ENCODE measurements at regions not wholly inside any gene's neighbourhood (a gene's known extent, or its start where the extent isn't known, plus 50 kb on each side); places are given as distances from the start of the nearest gene placed in this dataset.

- Mint-ChIP-seq H3K4me1 (no peaks in the 10 kb centered on the region), H3K27ac (no peak overlapping the region), H3K27me3 (ENCODE audit: low read depth) (peaks cover 4% of the 10 kb centered on the region), H3K36me3 (peaks cover 69% of the 10 kb centered on the region), H3K4me3 (no peak overlapping the region), H3K9me3 (peaks cover 83% of the 10 kb centered on the region)
- DNase-seq (ENCODE audit: low spot score) (no peak), ATAC-seq (no peak)
- CTCF ChIA-PET: no interaction called here
- POLR2A ChIA-PET: no interaction called here
- no peak for TF ChIP-seq ELF4 (CRISPR knock-in tag; IDR thresholded peaks at IDR 0.05; ENCODE audit: low read depth)
- TF ChIP-seq ZNF317 (CRISPR knock-in tag; IDR thresholded peaks at IDR 0.05; ENCODE audit: borderline replicate concordance, low read depth): no peak
- TF ChIP-seq ZNF423 (CRISPR knock-in tag; IDR thresholded peaks at IDR 0.05): no peak
- no peak for TF ChIP-seq TP53 (CRISPR knock-in tag; IDR thresholded peaks at IDR 0.05)
- TF ChIP-seq GRHL2 (CRISPR knock-in tag; IDR thresholded peaks at IDR 0.05; ENCODE audit: insufficient replicate concordance, severe bottlenecking): no peak
- TF ChIP-seq, protein P1, sequence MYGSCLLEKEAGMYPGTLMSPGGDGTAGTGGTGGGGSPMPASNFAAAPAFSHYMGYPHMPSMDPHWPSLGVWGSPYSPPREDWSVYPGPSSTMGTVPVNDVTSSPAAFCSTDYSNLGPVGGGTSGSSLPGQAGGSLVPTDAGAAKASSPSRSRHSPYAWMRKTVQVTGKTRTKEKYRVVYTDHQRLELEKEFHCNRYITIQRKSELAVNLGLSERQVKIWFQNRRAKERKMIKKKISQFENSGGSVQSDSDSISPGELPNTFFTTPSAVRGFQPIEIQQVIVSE (CRISPR knock-in tag; IDR thresholded peaks at IDR 0.05; ENCODE audit: borderline replicate concordance): no peak
- no peak for TF ChIP-seq NR2C2 (CRISPR knock-in tag; IDR thresholded peaks at IDR 0.05)
- no peak for TF ChIP-seq NFE2L1 (CRISPR knock-in tag; IDR thresholded peaks at IDR 0.05)
- TF ChIP-seq E2F4 (CRISPR knock-in tag; IDR thresholded peaks at IDR 0.05; ENCODE audit: borderline replicate concordance, low read depth): no peak
- TF ChIP-seq ZNF138 (CRISPR knock-in tag; conservative IDR thresholded peaks at IDR 0.05): no peak
- TF ChIP-seq PRRX2 (CRISPR knock-in tag; IDR thresholded peaks at IDR 0.05): no peak
- TF ChIP-seq STAT6 (CRISPR knock-in tag; conservative IDR thresholded peaks at IDR 0.05; ENCODE audit: low read depth): no peak
Measured at GRCh38 chr16:35841632-35842031, 2382.2 kb downstream of the TP53TG3F start.

DNA sequence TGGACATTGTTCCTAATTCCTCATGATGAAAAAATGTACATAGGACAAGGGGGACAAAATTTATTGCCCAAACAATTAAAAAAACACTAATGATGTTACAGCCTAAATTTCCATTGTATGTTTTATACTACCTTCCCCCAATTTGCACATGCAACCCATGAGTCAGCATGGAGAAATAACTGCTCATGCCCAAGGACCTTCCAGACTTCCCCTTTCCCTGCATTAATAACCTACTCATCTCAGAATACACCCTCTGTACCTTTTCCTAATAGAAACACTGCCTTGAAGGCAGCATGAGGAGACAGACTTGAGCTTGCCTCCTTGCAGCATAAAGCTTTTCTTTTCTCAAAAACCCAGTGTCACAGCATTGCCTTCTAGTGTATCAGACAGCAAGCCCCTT, 2402.8 kb downstream of the TP53TG3F start:
- H3K4me1 Mint-ChIP-seq: no peaks in the 10 kb centered on the region
- ChIA-PET CTCF (no interaction called here), POLR2A (no interaction called here)
- H3K9me3 Mint-ChIP-seq: peaks cover 77% of the 10 kb centered on the region
- H3K36me3 Mint-ChIP-seq: peaks cover 59% of the 10 kb centered on the region
- H3K4me3 Mint-ChIP-seq: no peak overlapping the region
- H3K27me3 Mint-ChIP-seq (ENCODE audit: low read depth): peaks cover 12% of the 10 kb centered on the region
- TF ChIP-seq JAZF1 (CRISPR knock-in tag; IDR thresholded peaks at IDR 0.05) (no peak), ZNF423 (CRISPR knock-in tag; IDR thresholded peaks at IDR 0.05) (no peak), OVOL2 (CRISPR knock-in tag; IDR thresholded peaks at IDR 0.05; ENCODE audit: borderline replicate concordance) (no peak), ZNF396 (CRISPR knock-in tag; IDR thresholded peaks at IDR 0.05; ENCODE audit: borderline replicate concordance) (no peak), ZNF416 (CRISPR knock-in tag; IDR thresholded peaks at IDR 0.05) (no peak), ELF4 (CRISPR knock-in tag; IDR thresholded peaks at IDR 0.05; ENCODE audit: low read depth) (no peak), MYBL2 (CRISPR knock-in tag; IDR thresholded peaks at IDR 0.05) (no peak), STAT6 (CRISPR knock-in tag; conservative IDR thresholded peaks at IDR 0.05; ENCODE audit: low read depth) (no peak), E2F4 (CRISPR knock-in tag; IDR thresholded peaks at IDR 0.05; ENCODE audit: borderline replicate concordance, low read depth) (no peak), ESRRA (CRISPR knock-in tag; IDR thresholded peaks at IDR 0.05; ENCODE audit: borderline replicate concordance) (no peak), EMX1 (CRISPR knock-in tag; IDR thresholded peaks at IDR 0.05) (no peak), TEAD4 (CRISPR knock-in tag; IDR thresholded peaks at IDR 0.05) (no peak), FOXP1 (CRISPR knock-in tag; IDR thresholded peaks at IDR 0.05; ENCODE audit: borderline replicate concordance) (no peak), ZNF263 (CRISPR knock-in tag; IDR thresholded peaks at IDR 0.05; ENCODE audit: low read depth) (no peak)
- TF ChIP-seq, protein P1 (CRISPR knock-in tag; IDR thresholded peaks at IDR 0.05; ENCODE audit: borderline replicate concordance): no peak
- ATAC-seq (no peak), DNase-seq (ENCODE audit: low spot score) (no peak)
- H3K27ac Mint-ChIP-seq: no peak overlapping the region

Data from WTC11 (cell line).